Anterior cingulate cortex (tissue), 58 donors: ENCODE measurements at regions not wholly inside any gene's neighbourhood (a gene's known extent, or its start where the extent isn't known, plus 50 kb on each side); places are given as distances from the start of the nearest gene placed in this dataset.
"Not testable (repeated sequence)": the region's sequence is repeated elsewhere in the genome, so short reads cannot be mapped to it uniquely, and the experiment has no call there.

Experiments
- DNase-seq, 58 donors: peaks; one replicate each; lab custom pipeline; 2025; lab: John Stamatoyannopoulos, UW

DNA sequence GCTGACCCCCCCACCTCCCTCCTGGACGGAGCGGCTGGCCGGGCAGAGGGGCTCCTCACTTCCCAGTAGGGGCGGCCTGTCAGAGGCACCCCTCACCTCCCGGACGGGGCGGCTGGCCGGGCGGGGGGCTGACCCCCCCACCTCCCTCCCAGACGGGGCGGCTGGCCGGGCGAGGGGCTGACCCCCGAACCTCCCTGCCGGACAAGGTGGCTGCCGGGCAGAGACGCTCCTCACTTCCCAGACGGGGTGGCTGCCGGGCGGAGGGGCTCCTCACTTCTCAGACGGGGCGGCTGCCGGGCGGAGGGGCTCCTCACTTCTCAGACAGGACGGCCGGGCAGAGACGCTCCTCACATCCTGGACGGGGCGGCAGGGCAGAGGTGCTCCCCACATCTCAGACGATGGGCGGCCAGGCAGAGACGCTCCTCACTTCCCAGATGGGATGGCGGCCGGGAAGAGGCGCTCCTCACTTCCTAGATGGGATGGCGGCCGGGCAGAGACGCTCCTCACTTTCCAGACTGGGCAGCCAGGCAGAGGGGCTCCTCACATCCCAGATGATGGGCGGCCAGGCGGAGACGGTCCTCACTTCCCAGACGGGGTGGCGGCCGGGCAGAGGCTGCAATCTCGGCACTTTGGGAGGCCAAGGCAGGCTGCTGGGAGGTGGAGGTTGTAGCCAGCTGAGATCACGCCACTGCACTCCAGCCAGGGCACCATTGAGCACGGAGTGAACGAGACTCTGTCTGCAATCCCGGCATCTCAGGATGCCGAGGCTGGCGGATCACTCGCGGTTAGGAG, 66.2 kb upstream of the PAPPA2 start:
- not testable (repeated sequence) for DNase-seq

DNA sequence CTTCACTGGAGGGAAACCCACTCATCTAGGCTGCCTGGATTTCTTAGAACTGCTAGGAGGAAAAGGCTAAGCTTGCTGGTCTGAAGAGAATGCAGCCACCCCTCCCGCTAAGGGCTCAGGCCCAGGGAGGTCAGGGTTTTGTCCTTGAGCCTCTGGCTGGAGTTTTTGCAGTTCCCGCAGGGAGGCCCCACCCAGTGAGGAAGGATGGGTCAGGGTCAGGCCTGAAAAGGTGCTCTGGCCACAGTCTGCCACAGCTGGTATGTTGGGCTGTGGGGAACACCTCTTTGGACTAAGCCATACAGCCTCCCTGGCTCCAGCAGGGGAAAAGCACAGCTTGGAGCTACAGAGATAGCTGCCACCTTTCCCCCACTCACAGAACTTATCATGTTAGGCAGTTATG, 71.4 kb upstream of the PAPPA2 start:
- DNase-seq = no peak

DNA sequence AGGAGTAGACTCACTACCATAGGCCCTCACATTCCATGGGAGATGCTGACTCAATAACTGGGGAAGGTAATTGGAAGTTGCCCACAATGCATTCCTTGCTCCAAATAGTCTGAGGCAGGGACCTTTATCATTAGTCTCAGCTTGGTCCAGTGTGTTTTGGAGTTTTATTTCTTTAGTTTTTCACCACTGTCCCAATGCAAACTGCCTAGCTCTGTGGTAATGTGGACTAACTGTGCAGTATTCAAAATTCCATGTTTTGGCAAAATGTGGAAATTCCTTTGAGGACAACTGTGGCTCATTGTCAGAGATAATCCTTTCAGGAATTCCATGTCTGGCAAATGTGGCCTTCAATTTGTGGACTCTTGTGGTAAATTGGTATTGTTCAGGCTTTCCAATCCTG, 78.1 kb upstream of the PAPPA2 start:
- DNase-seq = no peak

DNA sequence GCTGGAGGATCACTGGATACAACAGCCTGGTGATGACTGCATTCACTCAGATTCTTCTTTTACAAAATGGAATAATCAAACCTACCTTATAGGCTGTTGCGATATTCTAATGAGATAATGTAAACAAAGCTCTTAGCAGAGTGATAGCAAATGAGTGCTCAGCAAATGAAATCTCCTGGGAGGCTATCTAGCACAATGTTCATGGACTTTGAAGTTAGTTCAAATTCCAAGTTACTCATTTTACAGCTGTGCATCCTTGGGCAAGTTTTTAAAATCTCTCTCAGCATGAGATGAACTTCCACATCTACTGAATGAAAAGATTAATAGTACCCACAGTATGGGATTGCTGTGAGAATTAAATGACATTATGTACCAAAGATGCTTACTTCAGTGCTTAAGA, 80.8 kb upstream of the PAPPA2 start:
- no peak for DNase-seq

DNA sequence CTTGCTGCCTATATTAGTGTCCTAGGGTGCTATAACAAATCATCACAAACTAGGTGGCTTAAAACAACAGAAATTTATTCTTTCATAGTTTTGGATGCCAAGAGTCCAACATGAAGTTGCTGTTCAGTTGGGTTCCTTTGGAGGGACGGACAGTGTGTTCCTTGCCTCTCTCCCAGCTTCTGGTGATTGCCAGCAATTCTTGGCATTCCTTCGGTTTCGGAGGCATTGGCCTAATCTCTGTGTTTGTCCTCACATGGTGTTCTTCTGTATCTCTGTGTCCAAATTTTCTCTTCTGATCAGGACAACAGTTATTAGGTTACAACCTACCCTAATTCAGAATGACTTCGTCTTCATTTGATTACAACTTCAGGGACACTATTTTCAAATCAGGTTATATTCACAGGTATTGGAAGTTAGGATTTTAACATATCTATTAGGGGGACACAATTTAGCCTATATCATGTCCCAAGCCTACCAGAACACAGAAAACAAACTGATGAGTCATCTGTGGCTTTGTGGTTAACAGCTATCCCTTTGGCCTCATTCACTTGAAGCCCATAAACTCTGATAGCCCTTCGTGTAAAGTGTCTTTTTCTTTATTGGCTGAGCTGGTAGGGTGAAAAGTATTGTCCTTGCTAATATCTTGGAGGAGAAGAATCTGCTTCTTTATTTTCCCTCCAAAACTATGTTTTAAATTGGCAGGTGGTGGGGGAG, 83.2 kb upstream of the PAPPA2 start:
- DNase-seq = no peak

DNA sequence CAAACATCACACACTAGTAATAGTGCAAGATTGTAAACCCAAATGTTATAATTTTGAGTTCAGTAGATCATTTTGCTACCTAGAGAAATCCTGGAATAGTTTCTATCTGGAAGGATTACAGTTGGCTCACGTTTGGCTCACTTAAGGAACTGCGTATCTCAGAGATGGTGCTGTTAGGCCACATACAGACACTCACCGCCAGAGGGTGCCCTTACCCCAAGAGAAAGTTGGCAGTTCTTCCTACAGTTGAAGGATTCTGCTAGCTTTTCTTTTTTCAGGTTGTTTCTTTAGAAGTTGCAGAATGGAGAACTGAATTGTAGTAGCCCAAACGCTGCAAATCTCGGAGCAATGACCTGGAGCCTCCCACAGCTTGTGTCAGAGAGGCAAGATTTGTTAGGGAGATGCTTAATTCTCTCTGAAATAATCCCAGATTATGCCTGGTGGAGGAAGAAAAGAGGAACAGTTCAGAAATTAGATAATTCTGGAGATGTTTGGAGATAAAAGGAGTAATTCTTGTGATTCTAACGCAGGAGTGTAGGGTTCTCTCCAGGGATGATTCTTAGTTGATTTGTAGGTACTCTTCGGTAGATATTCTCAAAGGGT, 87.9 kb upstream of the PAPPA2 start:
- DNase-seq = peak in 53 of 58 donors; percentile 0 to 84 (median 34)

DNA sequence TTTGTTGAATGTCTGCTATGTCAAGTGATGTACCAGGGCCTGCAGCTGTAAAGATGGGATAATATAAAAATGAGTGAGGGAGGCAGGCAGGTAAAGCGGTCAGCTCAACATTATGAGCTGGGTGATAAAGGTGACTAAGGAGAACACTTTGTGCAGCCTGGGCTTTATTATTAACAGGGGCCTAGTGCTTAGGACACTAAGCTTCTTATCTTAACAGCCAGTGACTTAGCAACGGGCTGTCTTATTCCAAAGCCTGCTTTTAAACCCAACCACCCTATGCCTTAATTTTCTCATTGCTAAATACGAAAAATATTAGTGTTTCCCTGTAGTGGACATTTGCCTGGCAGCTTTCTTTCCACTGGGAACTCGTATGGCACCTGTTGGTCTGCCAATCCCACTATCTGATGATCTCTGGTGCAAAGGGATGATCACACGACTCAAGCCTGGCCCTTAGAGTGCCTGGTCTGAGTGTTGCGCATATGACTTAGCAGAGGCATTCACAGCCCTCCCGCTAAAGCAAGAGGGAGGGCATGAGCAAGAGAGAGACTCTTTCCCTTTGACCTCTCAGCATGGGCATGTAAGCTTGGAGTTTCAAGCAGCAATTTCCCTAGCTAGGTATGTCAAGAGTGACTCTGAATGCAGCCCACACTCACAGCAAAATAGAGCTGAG, 98.6 kb upstream of the PAPPA2 start:
- DNase-seq = no peak

DNA sequence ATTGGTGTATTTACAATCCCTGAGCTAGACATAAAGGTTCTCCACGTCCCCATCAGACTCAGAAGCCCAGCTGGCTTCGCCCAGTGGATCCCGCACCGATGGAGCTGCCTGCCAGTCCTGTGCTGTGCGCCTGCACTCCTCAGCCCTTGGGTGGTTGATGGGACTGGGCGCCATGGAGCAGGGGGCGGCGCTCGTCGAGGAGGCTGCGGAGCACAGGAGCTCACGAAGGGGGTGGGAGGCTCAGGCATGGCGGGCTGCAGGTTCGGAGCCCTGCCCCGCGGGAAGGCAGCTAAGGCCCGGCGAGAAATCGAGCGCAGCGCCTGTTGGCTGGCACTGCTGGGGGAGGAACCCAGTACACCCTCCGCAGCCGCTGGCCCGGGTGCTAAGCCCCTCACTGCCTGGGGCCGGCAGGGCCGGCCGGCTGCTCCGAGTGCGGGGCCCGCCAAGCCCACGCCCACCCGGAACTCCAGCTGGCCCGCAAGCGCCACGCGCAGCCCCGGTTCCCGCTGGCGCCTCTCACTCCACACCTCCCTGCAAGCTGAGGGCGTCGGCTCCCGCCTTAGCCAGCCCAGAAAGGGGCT, 113.8 kb upstream of the PAPPA2 start:
- DNase-seq = not testable (repeated sequence)

DNA sequence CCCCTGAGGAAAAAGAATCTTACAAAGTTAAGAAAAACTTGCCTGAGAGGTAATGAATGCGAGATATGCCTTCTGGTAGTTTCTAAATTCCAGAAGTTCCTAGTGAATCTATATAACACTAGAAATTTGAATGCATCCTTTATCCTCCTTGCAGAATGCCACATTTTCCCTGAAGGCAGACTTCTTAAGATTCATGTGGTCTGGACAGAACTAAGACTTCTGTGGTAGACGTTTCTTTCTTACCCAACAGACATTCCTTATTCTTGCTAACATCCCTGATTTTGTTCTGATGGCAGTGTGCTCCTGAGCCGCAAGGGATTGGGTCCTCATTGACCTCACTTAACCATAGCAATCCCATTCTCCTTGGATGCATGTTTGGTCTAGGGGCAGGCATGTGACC, 121.3 kb upstream of the PAPPA2 start:
- no peak for DNase-seq

DNA sequence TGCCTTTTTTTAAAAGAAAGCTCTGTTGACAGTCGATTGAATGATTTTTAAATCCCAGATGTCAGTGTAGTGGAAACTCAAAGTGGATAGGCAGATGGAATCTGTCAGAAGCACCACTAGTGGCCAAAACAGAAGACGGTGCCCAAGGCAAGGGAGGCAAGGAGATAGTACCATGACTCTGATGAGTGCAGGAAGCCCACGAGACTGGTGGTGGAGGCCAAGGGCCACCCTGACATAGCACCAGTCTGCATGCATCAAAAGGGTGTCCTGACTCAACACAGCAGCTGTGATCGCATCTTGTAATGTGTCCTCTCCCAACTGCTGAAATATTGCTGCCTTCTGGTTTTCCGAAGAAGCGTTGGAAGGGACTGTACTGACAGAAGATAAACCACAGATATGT, 124.1 kb upstream of the PAPPA2 start:
- peak in 1 of 58 donors; percentile 2 for DNase-seq

DNA sequence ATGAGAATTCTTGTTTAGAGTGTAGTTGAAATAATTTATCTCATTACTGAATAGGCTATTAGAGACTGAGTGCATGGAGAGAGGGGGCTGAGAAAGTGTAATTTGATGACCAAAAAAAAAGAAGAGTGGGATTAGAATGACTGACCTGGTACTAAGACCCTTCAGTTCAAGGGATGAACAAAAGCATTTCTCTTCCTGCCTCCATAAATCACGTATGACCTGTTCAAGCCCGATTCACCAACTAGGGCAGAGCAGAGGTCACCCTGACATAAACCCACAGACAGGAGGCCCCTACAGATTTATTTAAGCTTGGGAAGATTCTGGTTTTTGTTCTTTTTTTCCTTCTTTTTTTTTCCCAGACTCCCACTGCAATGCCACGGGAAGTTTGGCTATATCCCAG, 123.7 kb upstream of the COP1 start:
- no peak for DNase-seq

DNA sequence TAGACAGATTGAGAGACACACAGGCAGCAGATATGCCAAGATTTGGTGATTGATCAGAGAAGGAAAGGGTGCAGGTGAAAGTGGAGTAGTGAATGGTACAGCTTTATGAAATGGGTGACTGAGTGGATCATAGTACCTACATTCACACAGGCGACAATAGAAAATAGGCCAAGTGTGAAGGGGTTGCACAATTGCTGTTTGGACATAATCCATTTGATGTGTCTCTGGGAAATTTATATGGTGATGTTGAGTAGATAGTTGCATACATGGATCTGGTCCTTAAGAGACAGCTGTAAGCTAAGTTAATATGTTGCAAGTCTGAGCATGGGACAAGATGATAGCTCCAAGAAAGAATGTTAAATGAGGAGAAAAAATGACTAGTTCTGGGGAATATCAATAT, 118.6 kb upstream of the COP1 start:
- no peak for DNase-seq

DNA sequence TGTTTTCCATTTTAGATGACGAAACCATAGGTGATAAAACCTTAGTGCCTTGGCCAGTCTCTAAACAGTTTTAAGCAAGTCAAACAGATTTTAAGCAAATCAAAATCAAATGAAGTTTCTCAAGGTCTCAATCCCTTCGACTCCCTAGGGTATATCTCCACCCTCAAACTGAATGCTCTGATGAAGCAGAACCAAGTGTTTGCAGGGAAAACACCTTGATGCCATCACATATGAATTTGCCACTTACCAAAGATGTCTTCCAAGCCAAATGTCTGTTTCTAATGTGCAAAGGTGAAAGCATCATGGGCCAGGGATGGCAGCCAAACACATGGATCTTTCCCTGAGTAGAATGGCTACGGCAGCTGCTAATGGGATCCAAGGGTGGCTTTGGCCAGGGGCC, 116.4 kb upstream of the COP1 start:
- DNase-seq = no peak

DNA sequence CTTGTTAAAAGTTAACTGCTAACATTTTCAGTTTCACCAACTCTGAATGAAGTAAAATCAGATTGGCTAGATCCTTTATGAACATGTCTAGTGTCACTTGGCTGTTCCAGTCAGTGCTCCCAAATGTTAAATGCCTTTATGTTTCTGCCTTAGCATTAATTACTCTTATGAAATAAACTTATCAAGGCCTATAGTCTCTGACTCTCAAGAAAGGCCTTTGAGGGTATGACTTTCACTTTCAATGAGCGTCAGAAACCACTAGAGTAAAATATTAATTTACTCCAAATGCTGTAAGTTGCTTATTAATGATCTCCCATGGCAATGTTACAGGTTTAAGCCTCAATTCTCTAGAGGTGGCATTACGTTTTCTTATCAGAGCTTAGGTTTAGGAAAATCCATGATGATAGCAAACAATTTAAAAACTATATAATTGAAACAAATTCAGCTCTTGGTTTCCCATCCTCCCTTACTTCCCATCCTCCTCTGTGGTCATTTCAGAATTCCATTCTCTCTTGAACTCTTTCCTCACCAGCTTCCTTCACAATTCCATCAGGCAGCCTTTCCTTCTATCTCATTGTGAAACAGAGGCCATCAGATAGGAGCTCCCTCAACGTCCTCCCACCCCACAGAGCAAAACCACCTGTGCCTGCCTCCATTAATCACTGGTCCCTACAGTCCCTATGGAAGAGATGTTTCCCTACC, 108.6 kb upstream of the COP1 start:
- no peak for DNase-seq

DNA sequence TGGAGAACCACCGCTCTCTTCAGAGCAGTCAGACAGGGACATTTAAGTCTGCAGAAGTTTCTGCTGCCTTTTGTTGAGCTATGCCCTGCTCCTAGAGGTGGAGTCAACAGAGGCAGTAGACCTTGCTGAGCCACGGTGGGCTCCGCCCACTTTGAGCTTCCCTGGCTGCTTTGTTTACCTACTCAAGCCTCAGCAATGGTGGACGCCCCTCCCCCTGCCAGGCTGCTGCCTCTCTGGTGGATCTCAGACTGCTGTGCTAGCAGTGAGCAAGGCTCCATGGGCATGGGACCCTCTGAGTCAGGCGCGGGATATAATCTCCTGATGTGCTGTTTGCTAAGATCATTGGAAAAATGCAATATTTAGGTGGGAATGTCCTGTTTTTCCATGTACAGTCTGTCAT, 89.5 kb upstream of the COP1 start:
- not testable (repeated sequence) for DNase-seq

DNA sequence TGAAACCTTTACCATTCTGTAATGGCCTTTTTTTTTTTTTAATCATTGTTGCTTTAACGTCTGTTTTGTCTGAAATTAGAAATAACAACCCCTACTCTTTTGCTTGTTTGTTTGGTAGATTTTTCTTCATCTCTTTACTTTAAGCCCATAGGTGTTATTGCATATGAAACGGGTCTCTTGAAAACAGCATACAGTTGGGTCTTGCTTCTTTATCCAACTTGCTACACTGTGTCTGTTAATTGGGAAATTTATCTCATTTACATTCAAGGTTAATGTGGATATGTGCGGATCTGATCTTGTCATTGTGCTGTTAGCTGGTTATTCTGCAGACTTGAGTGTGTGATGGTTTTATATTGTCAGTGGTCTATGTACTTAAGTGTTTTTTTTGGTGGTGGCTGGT, 78.9 kb upstream of the COP1 start:
- no peak for DNase-seq

DNA sequence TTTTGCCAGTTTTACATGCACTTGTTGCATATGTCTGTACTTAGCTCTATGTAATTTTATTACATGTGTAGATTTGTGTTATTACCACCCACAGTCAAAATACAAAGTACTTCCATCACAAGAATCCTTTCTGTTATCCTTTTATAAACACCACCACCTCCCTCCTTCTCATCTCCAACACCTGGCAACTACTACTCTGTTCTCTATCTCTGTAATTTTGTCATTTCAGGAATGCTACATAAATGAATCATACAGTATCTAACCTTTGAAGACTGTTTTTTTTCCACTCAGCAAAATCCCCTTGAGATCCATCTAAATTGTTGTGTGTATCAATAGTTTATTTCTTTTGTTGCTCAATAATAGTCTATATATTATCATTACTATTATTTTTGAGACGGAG, 64.5 kb upstream of the COP1 start:
- no peak for DNase-seq
